Prostate gland (tissue), 2 donors: ENCODE measurements at regions not wholly inside any gene's neighbourhood (a gene's known extent, or its start where the extent isn't known, plus 50 kb on each side); places are given as distances from the start of the nearest gene placed in this dataset.

Source experiments
- DNase-seq: peaks from one replicate; pipeline ENCODE4 v3.0.0-alpha.2; 2019; ENCODE audit warnings: low spot score
- H3K27ac ChIP-seq, 2 donors: fragments of 200-600 bp; sonication (generic); 2 replicates each; pipeline ENCODE4 v1.5.1; 2017 to 2019
- H3K27me3 ChIP-seq: fragments of 200-600 bp; sonication (generic); replicated peaks from 2 replicates; pipeline ENCODE4 v1.5.1; 2019; ENCODE audit not compliant: insufficient read depth
- H3K36me3 ChIP-seq, 2 donors: fragments of 200-600 bp; sonication (generic); 1 replicate in 1 of 2; 2 replicates in 1 of 2; pipeline versions ENCODE4 v1.5.1 to v1.8.1; 2017 to 2019
- H3K4me1 ChIP-seq: fragments of 200-600 bp; sonication (generic); replicated peaks from 2 replicates; pipeline ENCODE4 v1.5.1; 2019
- H3K4me3 ChIP-seq, 2 donors: fragments of 200-600 bp; sonication (generic); 2 replicates each; pipeline ENCODE4 v1.5.1; 2017 to 2019
- H3K9me3 ChIP-seq: fragments of 200-600 bp; sonication (generic); 2 replicates; pipeline ENCODE4 v1.5.1; 2017
- CTCF ChIP-seq, 4 experiments: fragments of 200-600 bp in 2 of 4; fragments of 450-650 bp in 2 of 4; sonication (generic) in 2 of 4; IDR thresholded peaks; 1 replicate in 3 of 4; 2 replicates in 1 of 4; pipeline ENCODE4 v1.5.1; 2016 to 2019; ENCODE audit warnings: antibody characterized with exemption in 4 of 4, mild to moderate bottlenecking in 2 of 4, moderate library complexity in 2 of 4
- POLR2A ChIP-seq: fragments of 450-650 bp; IDR thresholded peaks from one replicate; pipeline ENCODE4 v1.6.1; 2016; ENCODE audit warnings: antibody characterized with exemption, mild to moderate bottlenecking
- POLR2AphosphoS5 ChIP-seq: sonication (generic); formaldehyde crosslinking; IDR thresholded peaks from one replicate; pipeline ENCODE4 v1.6.1; 2017; ENCODE audit warnings: antibody characterized with exemption
- WGBS: methylation state at CpG from one replicate; pipeline ENCODE4 v1.1.5; 2018; 5-methylcytosine and 5-hydroxymethylcytosine counted together
- intact Hi-C: fragments of 100-400 bp; cut with DNase I; formaldehyde crosslinking; loops from one replicate; pipeline ENCODE4 v1.14.2; 2022

- Histone ChIP-seq H3K27me3 (no peaks in the 10 kb centered on the region), H3K4me1 (no peaks in the 10 kb centered on the region), H3K36me3 (no peaks in the 10 kb centered on the region), H3K27ac (no peak overlapping the region), H3K9me3 (no peaks in the 10 kb centered on the region), H3K4me3 (no peak overlapping the region)
- no peak for DNase-seq
- WGBS, result 33% methylated on average over 4 of the region's 4 CpGs
- TF ChIP-seq POLR2AphosphoS5, result no peak
- no peak for TF ChIP-seq CTCF (IDR thresholded peaks at IDR 0.05)
- TF ChIP-seq POLR2A, result no peak
- intact Hi-C loops, result no loop called here
These were observed 227.4 kb upstream of the DCBLD2 start for GRCh38 chr3:99128725-99129505.

GRCh38 chr3:99128235-99128634 lies 226.7 kb upstream of the DCBLD2 start:
- no peaks in the 10 kb centered on the region for H3K27me3 ChIP-seq
- WGBS, result 30% methylated on average over 2 of the region's 2 CpGs
- no peak overlapping the region for H3K4me3 ChIP-seq
- H3K4me1 ChIP-seq, result no peaks in the 10 kb centered on the region
- H3K9me3 ChIP-seq, result no peaks in the 10 kb centered on the region
- H3K27ac ChIP-seq, result no peak overlapping the region
- H3K36me3 ChIP-seq, result no peaks in the 10 kb centered on the region
- intact Hi-C loops, result no loop called here
- no peak for DNase-seq
- TF ChIP-seq CTCF (IDR thresholded peaks at IDR 0.05) (no peak), POLR2AphosphoS5 (no peak), POLR2A (no peak)

- intact Hi-C loops, result no loop called here
- WGBS, result 90% methylated on average over 1 of the region's 1 CpG
- H3K27me3 ChIP-seq, result no peaks in the 10 kb centered on the region
- TF ChIP-seq CTCF (IDR thresholded peaks at IDR 0.05), result no peak
- no peak for TF ChIP-seq POLR2AphosphoS5
- no peak for TF ChIP-seq POLR2A
- no peak overlapping the region for H3K4me3 ChIP-seq
- H3K9me3 ChIP-seq, result no peaks in the 10 kb centered on the region
- no peaks in the 10 kb centered on the region for H3K4me1 ChIP-seq
- DNase-seq, result no peak
- H3K27ac ChIP-seq, result no peak overlapping the region
- H3K36me3 ChIP-seq, result no peaks in the 10 kb centered on the region
These were observed 224.8 kb upstream of the DCBLD2 start for GRCh38 chr3:99126316-99126715.

GRCh38 chr3:99119385-99119784 lies 217.9 kb upstream of the DCBLD2 start:
- Histone ChIP-seq H3K4me3 (no peak overlapping the region), H3K27ac (no peak overlapping the region), H3K27me3 (no peaks in the 10 kb centered on the region), H3K4me1 (no peaks in the 10 kb centered on the region), H3K36me3 (no peaks in the 10 kb centered on the region), H3K9me3 (no peaks in the 10 kb centered on the region)
- 94% methylated on average over 1 of the region's 1 CpG for WGBS
- intact Hi-C loops, result no loop called here
- no peak for DNase-seq
- TF ChIP-seq CTCF (IDR thresholded peaks at IDR 0.05) (no peak), POLR2A (no peak), POLR2AphosphoS5 (no peak)

GRCh38 chr3:99118381-99118780 lies 216.9 kb upstream of the DCBLD2 start:
- Histone ChIP-seq H3K36me3 (no peaks in the 10 kb centered on the region), H3K9me3 (no peaks in the 10 kb centered on the region), H3K27ac (no peak overlapping the region), H3K27me3 (no peaks in the 10 kb centered on the region), H3K4me1 (no peaks in the 10 kb centered on the region), H3K4me3 (no peak overlapping the region)
- no peak for TF ChIP-seq CTCF (IDR thresholded peaks at IDR 0.05)
- no peak for TF ChIP-seq POLR2AphosphoS5
- no peak for TF ChIP-seq POLR2A
- DNase-seq, result no peak
- 38% methylated on average over 1 of the region's 1 CpG for WGBS
- intact Hi-C loops, result no loop called here
